ENCODE measurements at regions not wholly inside any gene's neighbourhood (a gene's known extent, or its start where the extent isn't known, plus 50 kb on each side); places are given as distances from the start of the nearest gene placed in this dataset.

DNA sequence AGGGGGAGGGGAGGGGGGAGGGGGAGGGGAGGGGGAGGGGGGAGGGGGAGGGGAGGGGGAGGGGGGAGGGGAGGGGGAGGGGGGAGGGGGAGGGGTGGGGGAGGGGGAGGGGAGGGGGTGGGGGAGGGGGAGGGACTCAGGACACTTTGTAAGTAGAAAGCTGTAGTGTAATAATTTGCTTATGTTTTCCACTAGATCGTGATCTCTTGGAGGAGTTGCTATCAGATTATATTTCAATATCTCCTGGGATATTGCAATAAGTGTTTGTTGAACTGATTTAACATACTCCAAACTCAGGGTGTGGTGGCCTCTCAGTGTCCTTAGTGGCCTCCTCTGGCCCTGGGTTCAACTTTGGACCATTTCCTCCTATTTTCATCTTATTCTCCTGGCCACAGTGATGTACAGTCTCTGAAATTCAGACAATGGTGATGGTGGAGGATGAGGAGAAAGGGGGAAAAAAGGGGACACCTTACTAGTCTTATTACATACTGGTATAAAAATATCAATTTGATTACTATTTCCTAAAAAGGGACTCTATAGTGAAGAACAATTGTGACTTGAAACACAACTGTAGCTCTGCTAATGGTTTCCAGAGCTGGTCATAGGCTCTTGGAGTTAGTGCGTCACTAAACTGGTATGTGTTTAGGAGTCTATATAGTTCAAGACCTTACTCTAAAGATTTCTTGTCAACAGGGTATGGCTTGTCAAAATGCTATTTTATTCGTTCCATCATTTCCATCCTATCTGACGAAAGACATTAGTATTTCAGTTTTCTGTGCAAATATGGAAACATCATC is 89.6 kb downstream of the DDX1 start:
- Mint-ChIP-seq H3K9me3 (peaks cover 4% of the 10 kb centered on the region), H3K27me3 (no peaks in the 10 kb centered on the region), H3K4me1 (no peaks in the 10 kb centered on the region), H3K4me3 (no peak overlapping the region), H3K36me3 (no peaks in the 10 kb centered on the region), H3K27ac (no peak overlapping the region)

DNA sequence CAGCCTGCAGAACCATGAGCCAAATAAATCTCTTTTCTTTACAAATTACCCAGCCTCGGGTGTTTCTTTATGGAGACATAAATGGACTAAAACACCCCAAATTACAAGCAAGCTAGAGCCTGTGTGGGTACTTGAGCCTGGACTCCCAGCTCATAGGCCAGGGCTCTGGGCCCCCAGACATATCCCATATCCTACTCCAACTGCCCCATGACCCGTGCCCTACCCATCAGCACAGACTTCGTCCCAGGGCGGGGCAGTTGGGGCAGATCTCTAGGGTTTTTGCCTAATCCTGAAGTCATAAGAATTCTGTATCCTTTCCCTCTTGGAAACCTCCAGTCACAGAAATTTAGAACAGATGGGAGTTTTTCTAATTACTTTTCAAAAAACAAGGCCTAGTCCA is 90.7 kb downstream of the DDX1 start:
- Mint-ChIP-seq H3K36me3 (no peaks in the 10 kb centered on the region), H3K27me3 (no peaks in the 10 kb centered on the region), H3K4me1 (no peaks in the 10 kb centered on the region), H3K27ac (no peak overlapping the region), H3K9me3 (peaks cover 4% of the 10 kb centered on the region), H3K4me3 (no peak overlapping the region)

DNA sequence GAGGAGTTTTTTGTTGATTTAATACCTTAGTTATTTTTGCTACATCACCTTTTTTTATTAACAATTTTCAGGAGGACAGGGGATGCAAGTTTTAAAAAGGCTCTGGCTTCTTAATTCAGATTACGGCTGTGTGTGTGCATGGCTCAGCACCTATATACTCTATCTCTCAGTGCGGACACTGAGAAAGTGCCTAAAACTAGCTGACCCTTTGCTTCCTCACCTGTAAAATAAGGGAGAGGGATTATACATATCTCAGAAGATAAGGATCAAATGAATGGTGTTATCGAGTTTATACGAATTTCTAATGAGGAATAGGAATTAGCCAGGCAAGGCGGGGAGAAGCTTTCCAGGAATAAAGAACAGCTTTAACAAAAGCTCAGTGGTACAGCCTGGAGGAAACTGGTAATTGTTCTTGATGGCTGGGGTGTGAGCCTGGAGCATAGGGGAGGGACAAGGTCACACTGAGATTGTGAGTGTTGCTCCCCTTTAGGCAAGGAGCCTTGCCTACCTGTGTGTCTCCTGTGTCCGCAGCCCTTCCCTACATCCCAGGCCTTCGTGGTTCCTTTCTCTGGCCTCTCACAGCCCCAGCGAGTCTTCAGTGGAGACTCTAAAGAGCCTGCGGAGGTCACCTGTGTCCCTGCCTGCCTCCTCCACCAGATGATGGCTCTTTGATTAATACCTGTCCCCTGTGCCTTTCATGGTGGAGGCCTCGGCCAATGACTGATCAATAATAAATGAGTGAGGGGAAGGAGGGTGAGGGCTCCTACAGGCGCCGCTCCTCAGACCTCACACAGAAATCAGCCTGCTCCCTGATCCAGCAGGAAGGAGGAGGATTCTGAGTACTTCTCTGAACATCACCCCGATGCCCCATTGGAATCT is 92.7 kb downstream of the DDX1 start:
- Mint-ChIP-seq H3K36me3 (no peaks in the 10 kb centered on the region), H3K27ac (no peak overlapping the region), H3K27me3 (no peaks in the 10 kb centered on the region), H3K4me1 (no peaks in the 10 kb centered on the region), H3K9me3 (peaks cover 3% of the 10 kb centered on the region), H3K4me3 (no peak overlapping the region)

DNA sequence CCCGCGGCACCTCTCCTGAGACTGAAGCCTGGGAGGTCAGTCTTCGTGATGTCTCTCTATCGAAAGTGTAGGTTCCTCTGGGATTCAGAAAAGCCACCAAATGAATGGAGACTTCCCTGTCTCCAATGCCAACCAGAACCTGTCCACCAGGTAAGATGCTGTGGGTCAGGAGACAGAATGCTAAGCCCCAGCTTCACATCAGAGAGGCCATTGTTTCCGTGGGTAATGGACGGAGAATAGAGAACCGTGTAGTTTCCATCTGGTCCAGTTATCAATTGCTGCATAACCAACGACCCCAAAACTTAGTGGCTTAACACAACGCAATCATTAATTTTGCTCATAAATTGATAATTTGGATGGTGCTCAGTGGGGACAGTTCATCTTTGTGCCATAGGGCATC is 93.5 kb downstream of the DDX1 start:
- H3K27me3 Mint-ChIP-seq = peaks cover 3% of the 10 kb centered on the region
- no peaks in the 10 kb centered on the region for H3K4me1 Mint-ChIP-seq
- no peaks in the 10 kb centered on the region for H3K9me3 Mint-ChIP-seq
- no peak overlapping the region for H3K4me3 Mint-ChIP-seq
- H3K36me3 Mint-ChIP-seq = no peaks in the 10 kb centered on the region
- H3K27ac Mint-ChIP-seq = no peak overlapping the region

DNA sequence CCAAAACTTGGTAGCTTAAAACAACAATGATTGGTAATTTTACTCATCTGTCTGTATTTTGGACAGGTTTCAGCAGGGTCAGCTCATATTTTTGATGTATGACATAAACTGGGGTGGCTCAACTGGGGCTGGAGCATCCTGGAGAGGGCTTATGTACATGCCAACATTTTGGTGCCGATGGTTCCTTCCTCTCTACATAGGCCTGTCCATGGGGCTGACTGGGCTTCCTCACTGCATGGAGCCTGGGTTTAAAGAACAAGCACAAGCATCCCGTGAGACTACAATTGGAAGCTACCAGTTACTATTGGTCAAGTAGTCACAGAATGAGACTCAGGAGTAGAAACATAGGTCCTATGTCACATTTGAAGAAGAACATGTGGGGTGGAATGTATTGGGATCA is 95.0 kb downstream of the DDX1 start:
- Mint-ChIP-seq H3K9me3 (no peaks in the 10 kb centered on the region), H3K4me3 (no peak overlapping the region), H3K36me3 (no peaks in the 10 kb centered on the region), H3K4me1 (no peaks in the 10 kb centered on the region), H3K27ac (no peak overlapping the region), H3K27me3 (peaks cover 3% of the 10 kb centered on the region)

DNA sequence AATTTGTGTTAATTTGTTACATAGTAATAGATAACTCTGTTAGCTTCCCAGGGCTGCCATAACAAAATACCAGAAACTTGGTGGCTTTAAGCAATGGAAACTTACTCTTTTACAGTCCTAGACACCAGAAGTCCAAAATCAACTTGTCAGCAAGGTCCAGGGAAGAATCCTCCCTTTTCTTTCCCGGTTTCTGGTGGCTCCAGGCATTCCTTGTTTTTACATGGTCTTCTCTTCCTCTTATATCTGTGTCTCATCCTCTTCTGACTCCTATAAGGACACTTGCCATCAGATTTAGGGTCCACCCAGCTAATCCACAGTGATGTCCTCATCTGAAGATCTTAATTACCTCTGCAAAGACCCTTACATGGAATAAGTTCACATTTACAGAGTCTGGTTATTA is 95.6 kb downstream of the DDX1 start:
- Mint-ChIP-seq H3K4me1 (no peaks in the 10 kb centered on the region), H3K36me3 (no peaks in the 10 kb centered on the region), H3K4me3 (no peak overlapping the region), H3K27ac (no peak overlapping the region), H3K27me3 (peaks cover 3% of the 10 kb centered on the region), H3K9me3 (no peaks in the 10 kb centered on the region)

DNA sequence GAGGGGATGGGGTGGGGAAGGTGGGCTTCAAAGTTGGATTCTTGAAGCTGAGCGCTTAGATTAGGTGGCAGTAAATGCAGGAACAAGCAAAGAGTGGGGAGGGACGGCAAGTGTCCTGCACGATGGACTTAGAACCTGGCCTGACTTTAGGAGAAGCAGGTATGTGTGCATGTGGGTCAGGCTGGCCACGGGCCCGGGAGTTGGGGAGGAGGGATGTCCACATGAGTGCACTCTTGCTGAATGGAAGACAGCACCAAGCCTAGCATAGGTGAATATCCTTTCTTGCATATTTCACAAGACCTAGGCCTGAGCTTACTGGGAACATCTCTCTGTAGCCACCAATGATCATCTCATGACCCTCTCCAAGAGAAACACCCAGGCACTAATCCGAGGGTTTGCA is 96.1 kb downstream of the DDX1 start:
- no peak overlapping the region for H3K27ac Mint-ChIP-seq
- no peaks in the 10 kb centered on the region for H3K4me1 Mint-ChIP-seq
- H3K4me3 Mint-ChIP-seq = no peak overlapping the region
- H3K36me3 Mint-ChIP-seq = no peaks in the 10 kb centered on the region
- H3K9me3 Mint-ChIP-seq = no peaks in the 10 kb centered on the region
- peaks cover 3% of the 10 kb centered on the region for H3K27me3 Mint-ChIP-seq

DNA sequence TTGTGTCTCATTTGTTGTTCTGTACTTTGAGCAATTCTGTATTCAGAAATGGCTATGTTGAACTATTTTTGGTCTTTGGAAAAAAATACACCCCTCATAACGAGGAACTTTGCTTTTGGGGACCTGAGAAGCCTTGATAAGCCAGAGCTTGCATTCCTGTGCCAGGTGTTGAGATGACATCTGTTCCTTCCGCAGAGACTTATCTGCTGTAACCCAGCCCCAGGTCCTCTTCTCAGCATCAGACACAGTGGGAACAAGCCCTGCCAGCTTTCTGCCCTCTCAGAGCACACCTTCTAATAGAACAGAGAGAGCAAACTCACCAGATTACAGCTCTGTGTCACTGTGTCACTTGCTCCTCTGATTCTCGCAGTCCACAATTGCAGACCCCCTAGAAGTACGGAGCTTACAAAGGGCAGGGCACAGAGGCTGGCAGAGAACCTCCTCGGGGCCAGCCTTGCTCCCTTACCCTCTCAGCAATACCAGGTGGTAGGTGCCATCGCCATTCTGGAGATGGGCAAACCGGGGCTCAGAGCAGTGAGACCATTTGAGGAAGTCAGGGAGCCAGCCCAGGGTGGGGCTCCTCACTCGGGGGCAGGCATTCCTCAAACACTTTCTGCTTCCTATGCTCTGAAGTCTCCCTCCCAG is 97.4 kb downstream of the DDX1 start:
- peaks cover 3% of the 10 kb centered on the region for H3K27me3 Mint-ChIP-seq
- H3K4me3 Mint-ChIP-seq = no peak overlapping the region
- H3K4me1 Mint-ChIP-seq = no peaks in the 10 kb centered on the region
- H3K36me3 Mint-ChIP-seq = no peaks in the 10 kb centered on the region
- no peaks in the 10 kb centered on the region for H3K9me3 Mint-ChIP-seq
- H3K27ac Mint-ChIP-seq = no peak overlapping the region

DNA sequence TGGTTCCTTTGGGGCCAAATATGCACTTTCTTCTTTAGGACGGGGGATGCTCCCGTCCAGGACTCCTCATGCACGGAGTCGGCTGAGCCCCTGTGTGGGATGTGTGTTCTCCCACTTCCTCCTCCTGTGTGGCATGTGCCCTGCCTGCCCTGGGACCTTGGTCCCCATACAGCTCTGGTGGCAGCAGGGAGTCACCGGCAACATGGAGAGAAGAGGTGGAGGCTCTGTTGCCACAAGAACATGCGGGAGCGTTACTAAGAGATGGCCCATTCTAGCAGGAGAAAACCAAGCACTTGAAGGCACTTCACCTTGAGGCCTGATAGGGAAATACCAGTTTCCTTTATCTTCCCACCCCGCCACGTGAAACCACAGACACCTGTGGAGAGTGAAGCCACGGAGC is 98.0 kb downstream of the DDX1 start:
- H3K4me3 Mint-ChIP-seq = no peak overlapping the region
- no peaks in the 10 kb centered on the region for H3K4me1 Mint-ChIP-seq
- H3K27me3 Mint-ChIP-seq = peaks cover 3% of the 10 kb centered on the region
- H3K36me3 Mint-ChIP-seq = no peaks in the 10 kb centered on the region
- no peak overlapping the region for H3K27ac Mint-ChIP-seq
- H3K9me3 Mint-ChIP-seq = no peaks in the 10 kb centered on the region

DNA sequence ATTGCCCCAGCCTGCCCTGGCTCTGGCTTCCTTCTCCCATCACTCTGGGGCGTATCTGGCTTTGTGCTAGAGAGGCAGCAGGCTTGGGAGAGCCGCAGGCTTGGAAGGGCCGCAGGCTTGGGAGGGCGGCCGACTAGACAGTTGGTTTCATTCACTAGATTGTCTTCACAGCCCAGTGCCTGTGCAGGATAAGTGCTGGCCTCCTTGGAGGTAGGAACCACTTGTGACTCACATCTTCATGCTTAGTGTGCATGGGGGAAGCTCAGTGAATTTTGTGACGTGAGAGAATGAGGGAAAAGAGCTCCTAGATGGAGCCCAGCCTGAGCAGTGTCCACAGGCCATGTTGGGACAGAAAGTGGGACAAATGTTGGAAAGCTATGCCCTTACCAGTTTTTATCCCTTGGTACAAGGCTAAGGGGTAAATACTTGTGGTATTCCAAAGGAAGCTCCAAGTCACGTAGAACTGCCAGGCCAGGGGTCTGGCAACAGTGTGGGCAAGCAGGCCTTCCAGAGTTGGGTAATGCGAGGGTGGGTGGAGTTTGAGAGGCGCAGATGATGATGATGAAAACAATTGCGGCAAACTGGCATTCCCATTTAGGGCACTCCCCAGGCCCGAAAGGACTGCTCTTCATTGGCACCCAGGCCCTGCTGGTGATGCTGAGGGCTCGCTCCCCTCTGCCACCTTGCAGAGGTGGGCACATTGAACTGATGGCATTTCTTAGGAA is 100.1 kb downstream of the DDX1 start:
- H3K27me3 Mint-ChIP-seq = peaks cover 3% of the 10 kb centered on the region
- H3K9me3 Mint-ChIP-seq = no peaks in the 10 kb centered on the region
- H3K4me1 Mint-ChIP-seq = no peaks in the 10 kb centered on the region
- H3K4me3 Mint-ChIP-seq = no peak overlapping the region
- no peaks in the 10 kb centered on the region for H3K36me3 Mint-ChIP-seq
- no peak overlapping the region for H3K27ac Mint-ChIP-seq

DNA sequence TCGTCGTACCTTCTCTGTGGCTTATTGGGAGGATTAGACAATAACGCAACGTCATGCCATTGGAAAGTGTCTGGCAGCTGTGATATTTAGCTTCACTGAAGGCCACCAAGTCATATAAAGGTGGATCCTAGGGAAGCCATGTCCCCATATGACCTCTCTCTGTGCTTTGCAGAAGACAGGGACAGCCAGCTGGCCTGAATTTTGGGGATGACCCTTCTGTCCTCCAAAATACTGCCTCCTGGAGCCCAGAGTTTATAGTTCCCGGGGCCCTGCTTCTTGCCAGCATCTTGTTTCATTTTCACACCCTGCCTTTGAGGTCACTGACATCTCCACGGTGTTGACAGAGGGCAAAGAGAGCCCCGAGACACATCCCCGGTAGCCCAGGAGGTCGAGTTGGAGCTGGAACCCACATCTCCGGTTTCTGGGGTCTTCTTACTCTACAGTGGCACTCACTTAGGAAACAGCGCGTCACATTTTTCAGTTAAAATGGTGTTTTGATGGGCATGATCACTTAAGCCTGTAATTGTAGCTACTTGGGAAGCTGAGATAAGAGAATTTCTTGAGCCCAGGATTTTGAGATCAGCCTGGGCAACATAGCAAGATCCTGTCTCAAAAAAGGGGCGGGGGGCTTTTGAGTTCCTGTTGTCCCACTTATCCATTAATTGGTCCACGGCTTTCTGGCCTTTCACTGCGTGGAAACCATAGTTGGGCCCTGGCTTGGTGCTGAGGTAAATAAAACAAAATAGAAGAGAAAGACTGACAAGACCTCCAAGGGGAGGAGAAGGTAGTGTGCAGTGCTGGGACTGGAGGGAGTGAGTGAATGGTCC is 101.1 kb downstream of the DDX1 start:
- H3K9me3 Mint-ChIP-seq = no peaks in the 10 kb centered on the region

DNA sequence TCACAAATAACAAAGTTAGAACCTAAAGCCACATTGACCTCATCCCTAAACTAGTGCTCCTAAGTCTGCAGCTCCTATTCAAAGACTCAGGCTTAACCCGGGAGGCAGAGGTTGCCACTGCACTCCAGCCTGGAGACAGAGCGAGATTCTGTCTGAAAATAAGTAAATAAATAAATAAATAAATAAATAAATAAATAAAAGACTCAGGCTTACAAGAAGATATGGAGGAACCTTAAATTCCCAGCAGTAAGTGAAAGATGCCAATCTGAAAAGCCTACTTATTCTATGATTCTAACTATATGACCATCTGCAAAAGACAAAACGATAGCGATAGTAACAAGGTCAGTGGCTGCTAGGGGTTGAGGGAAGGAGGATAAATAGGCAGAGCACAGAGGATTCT is 101.7 kb downstream of the DDX1 start:
- no peaks in the 10 kb centered on the region for H3K36me3 Mint-ChIP-seq
- H3K9me3 Mint-ChIP-seq = no peaks in the 10 kb centered on the region
- H3K27ac Mint-ChIP-seq = no peak overlapping the region
- H3K27me3 Mint-ChIP-seq = peaks cover 3% of the 10 kb centered on the region
- no peaks in the 10 kb centered on the region for H3K4me1 Mint-ChIP-seq
- no peak overlapping the region for H3K4me3 Mint-ChIP-seq

More for the DNA sequence above, 101.1 kb downstream of the DDX1 start:
- H3K27ac Mint-ChIP-seq = no peak overlapping the region
- no peak overlapping the region for H3K4me3 Mint-ChIP-seq
- H3K4me1 Mint-ChIP-seq = no peaks in the 10 kb centered on the region
- peaks cover 3% of the 10 kb centered on the region for H3K27me3 Mint-ChIP-seq
- no peaks in the 10 kb centered on the region for H3K36me3 Mint-ChIP-seq

DNA sequence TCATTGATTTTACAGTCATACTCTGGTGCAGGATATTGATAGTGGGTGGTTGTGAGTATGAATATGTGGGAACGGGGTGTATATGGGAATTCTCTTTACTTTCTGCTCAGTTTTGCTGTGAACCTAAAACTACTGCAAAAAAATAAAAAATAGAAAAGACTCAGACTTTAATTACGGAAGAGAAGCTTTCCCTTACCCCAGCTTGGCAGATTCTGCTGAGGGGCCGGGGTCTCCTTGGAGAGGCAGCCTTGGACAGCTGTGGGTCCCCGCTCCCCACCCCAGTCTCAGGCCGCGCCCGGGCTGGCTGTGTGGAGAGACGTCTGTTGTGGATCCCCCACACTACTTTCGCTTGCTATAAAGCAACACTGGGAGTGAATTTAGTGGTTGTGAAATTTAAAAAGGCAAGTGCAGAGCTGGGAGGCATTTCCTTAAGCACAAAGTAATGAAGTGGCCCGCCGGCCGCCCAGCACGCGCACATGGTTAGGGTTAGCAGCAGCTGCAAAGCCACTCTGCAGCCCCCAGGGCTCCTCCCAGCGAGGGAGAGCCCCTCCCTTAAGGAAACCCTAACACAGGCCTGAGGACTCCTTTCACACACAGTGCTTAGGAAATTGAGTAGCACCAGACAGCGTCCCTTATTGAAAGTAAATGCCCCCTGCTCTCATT is 102.4 kb downstream of the DDX1 start:
- H3K9me3 Mint-ChIP-seq = no peaks in the 10 kb centered on the region
- H3K27me3 Mint-ChIP-seq = peaks cover 3% of the 10 kb centered on the region
- no peak overlapping the region for H3K4me3 Mint-ChIP-seq
- H3K36me3 Mint-ChIP-seq = no peaks in the 10 kb centered on the region
- H3K4me1 Mint-ChIP-seq = no peaks in the 10 kb centered on the region
- no peak overlapping the region for H3K27ac Mint-ChIP-seq

DNA sequence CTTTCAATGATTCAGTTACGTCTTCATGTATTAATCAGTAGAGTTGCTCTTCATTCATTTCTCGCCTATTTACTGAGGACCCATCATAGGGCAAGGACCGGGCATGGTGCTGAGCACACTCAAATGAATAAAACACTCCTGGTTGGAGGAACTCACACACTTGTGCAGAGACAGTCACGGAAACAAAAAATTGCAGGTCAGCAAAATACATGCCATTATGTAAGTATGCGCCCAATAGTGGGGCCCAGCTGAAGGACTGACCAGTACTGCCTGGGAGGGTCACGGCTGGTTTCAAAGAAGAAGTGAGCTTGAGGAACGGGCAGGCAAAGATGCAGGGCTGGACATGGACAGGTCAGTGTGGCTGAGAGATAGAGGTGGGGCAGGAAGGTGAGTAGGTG is 102.9 kb downstream of the DDX1 start:
- Mint-ChIP-seq H3K36me3 (no peaks in the 10 kb centered on the region), H3K9me3 (no peaks in the 10 kb centered on the region), H3K27ac (no peak overlapping the region), H3K4me1 (no peaks in the 10 kb centered on the region), H3K27me3 (peaks cover under 1% of the 10 kb centered on the region), H3K4me3 (no peak overlapping the region)
